Left ventricle myocardium superior (tissue), 1 donor: ENCODE measurements at regions not wholly inside any gene's neighbourhood (a gene's known extent, or its start where the extent isn't known, plus 50 kb on each side); places are given as distances from the start of the nearest gene placed in this dataset.
A peak's percentile ranks its signal among the peaks of the same experiment; 100 is the strongest.

Source experiments
- ATAC-seq: fragments of 200-7000 bp; cut with Tn5 transposase; one replicate; pipeline ENCODE4 v1.9.1; 2020; ENCODE audit warnings: mild to moderate bottlenecking, moderate library complexity
- DNase-seq: peaks from one replicate; pipeline ENCODE4 v3.0.0-alpha.2; 2020
- intact Hi-C: fragments of 100-400 bp; cut with micrococcal nuclease; formaldehyde crosslinking; loops from one replicate; pipeline ENCODE4 v1.11.0; 2022
- donor health status: DM: no; HTN: yes; CAD: no; lungs with severe emphysema.

DNA sequence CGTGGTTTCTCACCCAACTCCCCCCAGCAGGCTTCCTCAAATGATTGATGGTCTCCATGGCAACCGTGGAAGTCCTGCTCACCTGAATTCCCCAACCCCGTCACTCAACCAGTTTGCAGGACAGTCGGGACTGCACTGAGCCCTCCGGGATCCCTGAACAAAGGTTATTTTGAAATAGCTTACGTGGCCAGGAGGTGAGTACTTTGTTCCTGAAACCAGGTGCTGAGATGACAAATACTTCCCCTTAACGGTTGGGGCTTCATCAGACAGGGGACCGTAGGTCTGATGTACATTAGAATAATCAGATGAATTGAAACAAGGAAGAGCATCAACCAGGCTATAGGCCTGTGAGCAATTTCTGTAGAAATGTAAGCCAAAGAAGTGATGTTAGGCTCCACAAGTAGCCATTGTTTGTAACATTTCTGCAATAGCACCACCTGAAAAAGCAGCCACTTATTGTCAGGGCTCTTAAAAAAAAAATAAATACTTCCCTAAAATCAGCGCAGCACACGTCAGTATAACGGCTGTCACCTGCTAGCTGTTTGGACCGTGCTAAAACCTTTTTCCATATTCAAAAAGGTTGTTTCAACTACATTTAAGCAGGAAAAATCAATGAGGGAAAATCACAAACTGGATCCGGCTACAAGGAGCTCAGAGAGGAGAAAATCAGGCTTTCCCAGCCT lies 206.4 kb upstream of the ID2 start:
- DNase-seq (no peak), ATAC-seq (no peak)
- intact Hi-C loops, result no loop called here

DNA sequence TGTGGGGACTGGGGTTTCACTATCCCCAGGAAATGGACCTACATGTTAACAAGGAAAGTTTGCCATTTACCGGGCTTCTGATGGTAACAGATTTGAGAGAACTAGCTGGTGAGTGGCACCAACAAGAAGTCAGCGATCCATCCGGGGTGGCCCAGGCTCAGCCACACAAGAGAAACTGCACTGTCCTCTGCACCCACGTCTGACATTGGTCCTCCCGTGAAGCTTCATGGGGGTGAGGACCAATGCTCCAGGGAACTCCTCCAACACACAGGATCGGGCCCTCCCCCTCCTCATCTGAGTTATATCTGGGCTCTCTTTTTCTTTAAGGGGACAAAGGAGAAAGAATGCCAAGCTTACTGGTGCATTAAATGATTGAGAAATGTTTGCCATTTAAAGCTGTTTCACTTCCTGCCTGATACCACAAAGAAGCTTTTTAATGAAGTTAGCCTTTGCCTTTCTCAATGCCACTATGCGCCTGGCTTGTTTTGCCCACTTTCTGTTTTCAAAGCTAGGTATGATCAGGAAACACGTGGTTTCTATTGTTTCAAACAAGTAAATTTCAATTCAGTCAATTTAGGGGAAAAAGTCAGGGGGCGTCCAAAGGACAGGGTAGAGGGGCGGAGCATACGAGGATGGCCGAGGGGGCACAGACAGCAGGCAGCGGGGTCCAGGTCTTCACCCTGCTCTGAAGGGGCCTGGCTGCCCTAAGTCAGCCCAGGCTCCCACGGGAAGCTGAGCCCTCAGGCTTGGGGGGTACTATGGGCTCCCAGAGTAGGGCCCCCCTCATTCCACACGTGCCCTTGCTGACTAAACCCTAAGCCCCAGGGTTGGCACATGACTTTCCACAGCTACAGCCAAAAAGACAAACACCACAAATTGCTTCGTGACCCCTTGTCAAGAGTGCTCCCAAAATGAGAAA lies 204.0 kb upstream of the ID2 start:
- ATAC-seq (no peak), DNase-seq (no peak)
- intact Hi-C loops, result no loop called here

DNA sequence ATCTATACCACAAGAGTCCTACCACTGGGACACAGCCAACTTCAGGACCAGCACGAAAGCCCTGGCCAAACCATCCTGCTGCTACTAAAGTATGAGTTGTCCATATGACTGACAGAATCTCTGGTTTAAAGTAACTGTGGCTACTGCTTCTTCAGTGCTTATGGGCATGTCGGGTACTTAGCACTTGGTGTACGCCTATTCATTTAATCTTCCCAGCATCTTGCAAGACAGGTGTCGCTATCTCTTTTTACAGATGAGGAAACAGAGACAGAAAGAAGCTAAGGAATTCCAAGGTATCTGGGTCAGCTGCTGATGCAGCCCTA lies 203.4 kb upstream of the ID2 start:
- intact Hi-C loops, result no loop called here
- no peak for ATAC-seq
- DNase-seq, result no peak

DNA sequence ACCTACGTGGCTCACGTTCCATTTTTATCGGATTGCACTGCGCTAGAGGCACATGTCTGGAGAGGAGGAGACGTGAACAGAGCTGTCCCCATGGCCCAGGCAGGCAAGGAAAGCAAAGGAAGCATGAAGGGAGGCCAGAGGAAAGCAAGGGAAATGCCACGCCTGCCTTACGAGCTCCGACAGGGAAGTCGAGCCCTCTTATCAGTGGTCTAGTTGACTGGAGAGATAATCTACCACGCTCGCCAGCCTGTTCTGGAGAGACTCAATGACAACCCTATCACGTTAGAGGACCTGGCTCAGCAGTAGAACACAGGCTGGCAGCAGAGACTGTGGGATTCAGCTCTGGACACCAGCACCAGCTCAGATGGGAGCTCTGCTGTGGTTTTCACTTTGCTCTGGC lies 202.6 kb upstream of the ID2 start:
- ATAC-seq, result peak; percentile 96
- peak; percentile 54 for DNase-seq
- intact Hi-C loops, result no loop called here

DNA sequence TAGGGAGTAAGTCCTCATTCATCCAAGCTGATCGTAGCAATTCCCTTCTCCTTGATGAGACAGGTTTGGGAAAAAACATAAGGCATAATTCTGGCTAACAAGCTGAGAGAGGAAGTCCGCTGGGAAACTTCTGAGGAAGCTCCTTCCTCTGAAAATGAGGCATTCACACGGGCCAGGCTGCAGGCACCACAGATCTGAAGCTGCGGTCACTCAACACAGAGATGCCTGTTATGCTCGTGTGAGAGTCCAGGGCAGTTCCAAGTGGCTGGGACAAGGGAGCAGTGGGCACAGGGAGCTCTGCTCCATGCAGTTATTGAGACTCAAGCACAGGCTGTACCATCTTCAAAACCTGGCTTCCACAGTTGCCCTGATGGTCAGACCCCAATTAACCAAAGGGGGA lies 200.9 kb upstream of the ID2 start:
- ATAC-seq (no peak), DNase-seq (no peak)
- intact Hi-C loops, result no loop called here

DNA sequence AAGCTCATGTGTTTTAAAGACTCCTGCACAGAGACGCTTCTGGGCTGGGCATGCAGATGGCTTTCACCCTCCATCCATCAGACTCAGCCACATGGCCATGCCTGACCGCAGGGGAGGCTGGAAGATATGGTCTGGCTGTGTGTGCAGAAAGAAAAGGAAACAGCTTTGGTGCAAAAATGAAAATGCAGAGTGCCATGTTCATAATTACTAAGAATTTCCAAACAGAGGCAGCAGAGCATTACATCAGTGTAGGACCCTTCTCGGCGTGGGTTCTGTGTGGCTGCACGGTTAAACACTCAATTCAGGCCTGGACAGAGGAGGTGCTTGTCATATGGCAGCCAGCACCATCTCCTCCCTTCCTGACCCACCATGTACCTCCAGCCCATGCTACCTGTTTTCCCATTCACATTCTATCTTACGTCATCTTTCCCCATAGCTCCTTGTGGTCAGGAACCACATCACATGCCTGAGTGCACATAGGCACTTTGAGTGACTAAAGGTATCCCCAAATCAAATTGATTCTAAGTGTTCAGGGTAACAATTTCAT lies 200.3 kb upstream of the ID2 start:
- ATAC-seq (no peak), DNase-seq (no peak)
- intact Hi-C loops, result no loop called here

DNA sequence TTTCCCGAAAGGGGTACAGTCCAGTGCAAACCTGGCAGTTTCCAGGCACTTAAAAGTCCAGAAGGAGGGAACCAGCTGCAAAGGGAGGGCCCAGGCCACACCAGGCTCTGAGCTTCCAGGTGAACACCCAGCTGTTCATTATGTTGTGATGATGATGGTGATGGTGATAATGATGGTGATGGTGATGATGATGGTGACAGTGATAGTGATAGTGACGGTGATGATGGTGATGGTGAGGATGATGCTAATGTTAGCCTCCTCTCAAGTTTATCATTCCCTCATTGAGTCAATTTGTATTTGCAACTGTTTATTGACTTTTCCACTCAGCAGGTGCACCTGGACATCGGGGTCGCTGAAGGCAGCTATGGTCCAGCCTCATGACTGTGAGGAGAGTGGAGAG lies 199.4 kb upstream of the ID2 start:
- intact Hi-C loops, result no loop called here
- DNase-seq (no peak), ATAC-seq (no peak)

DNA sequence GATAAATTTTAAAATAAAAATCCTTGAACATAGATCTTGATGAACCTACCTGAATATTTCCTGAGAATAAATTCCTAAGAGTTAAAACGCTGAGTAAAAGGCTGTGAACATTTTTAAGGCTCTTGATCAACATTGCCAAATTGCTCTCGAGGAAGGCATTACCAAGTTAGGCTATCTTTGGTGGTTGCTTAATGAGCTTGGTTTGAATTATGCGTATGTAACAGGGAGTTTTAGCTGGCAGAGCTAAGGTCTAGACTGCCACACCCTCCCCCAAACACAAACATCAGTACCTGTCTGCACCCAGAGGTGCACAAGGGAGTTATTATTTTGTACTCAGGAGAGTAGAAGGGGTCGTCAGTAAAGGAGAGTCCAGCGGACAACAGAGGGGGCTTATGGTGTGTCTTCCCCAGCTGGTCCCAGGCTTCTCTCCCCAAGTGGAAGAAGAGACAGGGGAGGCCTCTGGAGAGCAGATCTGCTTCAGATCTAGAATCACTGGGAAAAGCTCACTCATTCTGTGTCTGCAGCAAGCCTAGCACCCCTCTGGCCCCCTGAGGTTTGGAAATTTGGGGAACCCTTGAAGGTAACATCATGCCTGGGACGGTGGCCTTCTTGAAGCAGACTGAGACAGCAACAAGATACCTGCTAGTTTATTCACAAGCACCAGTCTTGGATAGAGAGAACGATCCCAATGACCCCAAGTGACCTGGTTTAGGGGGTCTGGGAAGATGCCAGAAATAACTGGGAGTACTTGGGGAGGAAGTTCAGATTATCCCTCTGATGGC lies 197.2 kb upstream of the ID2 start:
- ATAC-seq (no peak), DNase-seq (no peak)
- intact Hi-C loops, result no loop called here

DNA sequence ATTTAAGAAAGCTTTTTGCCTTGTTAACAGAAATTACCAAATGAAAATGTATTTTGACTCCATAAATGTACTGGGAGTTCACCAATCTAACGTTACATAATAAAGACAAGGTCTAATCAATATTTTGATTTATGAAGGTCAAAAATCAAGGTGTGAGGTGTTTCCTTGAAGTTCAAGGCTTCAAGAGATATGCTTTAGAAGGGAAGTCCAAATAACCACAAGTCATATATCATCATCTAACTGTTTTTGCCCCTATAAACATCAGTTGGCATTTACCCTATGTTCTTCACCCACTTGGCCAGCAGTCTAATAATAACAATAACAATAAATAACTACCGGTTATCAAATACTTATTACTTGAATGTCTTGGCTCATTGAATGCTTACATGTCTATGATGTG lies 196.1 kb upstream of the ID2 start:
- DNase-seq (no peak), ATAC-seq (no peak)
- intact Hi-C loops, result no loop called here

DNA sequence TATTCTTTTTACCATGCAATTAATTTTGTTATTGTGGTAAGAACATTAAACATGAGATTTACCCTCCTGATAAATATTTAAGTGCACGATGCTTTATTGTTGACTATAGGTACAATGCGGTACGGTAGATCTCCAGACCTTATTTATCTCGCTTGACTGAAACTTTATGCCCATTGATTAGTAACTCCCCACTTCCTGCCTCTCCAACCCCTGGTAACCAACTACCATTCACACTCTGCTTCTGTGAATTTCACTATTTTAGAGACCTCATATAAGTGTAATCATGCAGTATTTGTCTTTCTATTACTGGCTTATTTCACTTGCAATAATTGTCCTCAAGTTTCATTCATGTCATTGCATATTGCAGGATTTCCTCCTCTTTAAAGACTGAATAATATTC lies 195.7 kb upstream of the ID2 start:
- ATAC-seq (no peak), DNase-seq (no peak)
- intact Hi-C loops, result no loop called here

DNA sequence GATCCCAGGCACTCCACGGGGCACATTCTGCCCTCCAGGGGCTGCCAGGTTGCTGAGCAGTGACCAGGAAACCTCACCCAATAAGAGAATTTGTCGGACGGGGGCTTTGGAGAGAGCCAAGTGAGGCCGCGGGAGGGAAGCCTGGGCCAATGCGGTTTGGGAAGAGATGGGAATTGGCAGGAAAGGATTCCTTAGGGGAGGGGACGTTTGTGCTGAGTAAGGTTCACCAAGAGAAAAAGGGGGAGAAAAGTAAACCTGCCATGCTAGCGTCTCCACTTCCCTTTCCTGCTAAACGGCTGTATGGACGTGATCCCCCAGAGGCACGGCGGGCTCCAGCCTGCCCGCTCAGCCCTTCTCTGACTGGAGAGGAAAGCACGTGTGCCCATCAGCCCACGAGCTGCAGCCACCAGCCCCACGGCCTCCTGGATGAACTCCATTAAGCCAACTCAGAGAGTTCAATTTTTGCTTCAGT lies 194.4 kb upstream of the ID2 start:
- intact Hi-C loops, result no loop called here
- DNase-seq (no peak), ATAC-seq (no peak)

DNA sequence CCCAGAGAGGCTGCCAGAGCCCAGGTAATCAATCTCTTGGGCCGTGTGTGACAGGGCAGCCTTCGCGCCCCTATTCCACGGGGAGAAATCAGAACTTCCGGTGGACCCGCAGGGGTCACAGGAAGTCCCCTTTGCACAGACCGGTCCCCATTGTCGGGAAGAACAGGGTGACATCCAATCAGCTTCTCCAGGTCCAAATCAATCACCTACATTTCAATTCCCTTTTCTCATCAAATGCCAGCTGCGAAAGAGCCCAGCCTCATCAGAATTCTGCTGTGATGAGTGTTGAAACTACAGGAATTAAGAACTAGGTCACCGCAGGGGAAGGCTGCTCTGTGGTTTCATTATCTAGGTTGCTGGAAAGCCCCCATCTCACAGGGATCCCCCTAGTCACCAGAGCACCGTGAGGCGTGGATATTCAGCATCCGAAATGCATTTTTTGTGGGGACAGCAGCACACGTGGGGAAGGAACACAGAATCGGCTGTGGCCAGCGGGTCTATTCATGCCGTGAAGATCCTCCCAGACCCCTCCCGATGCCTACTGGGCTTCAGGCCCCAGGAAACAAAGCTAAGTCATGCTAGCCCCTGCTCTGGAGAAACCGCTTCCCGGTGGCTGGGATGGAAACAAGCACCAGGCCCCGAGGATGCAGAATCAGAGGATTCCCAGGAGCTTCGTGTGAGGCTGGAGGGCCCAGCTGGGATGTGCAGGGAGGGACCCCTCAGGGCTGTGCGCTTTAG lies 193.7 kb upstream of the ID2 start:
- intact Hi-C loops, result no loop called here
- no peak for DNase-seq
- peak; percentile 41 for ATAC-seq

DNA sequence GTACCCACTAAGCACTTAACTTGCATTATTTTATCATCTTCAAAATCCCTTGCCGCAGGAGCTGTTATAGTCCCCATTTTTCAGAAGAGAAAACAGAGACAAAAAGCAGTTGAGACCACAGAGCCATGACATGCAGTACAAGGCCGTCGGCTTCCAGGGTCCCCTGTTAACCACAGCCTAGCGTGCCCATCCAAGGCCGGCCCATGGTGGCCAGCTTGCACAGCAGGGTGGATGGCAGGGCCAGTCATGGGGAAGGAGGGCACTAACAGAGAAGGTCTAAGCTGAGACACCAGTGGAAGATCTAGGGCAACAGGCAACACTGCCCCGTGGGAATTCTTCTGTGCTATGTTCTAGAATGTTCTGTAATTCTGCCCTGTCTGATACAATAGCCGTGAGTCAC lies 192.6 kb upstream of the ID2 start:
- no peak for ATAC-seq
- intact Hi-C loops, result no loop called here
- DNase-seq, result no peak

DNA sequence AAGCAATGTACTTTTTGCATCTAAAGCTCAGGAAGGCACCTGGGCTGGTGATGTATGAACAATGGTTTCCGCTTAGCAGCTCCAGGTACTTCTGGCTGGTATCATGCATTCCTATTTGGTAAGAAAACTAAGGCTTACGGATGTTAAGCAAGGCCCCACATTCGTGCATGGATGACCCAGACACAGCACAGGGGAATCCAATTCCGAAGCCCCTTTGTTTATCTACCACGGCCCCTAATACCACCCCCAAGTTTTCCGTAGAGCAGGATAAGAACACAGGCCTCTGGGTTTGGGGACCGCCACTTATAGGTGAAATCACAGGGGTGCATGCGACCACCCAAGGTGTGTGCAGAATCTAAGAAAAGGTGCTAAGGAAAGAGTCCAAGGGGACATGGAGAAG lies 192.1 kb upstream of the ID2 start:
- ATAC-seq (no peak), DNase-seq (no peak)
- intact Hi-C loops, result no loop called here

DNA sequence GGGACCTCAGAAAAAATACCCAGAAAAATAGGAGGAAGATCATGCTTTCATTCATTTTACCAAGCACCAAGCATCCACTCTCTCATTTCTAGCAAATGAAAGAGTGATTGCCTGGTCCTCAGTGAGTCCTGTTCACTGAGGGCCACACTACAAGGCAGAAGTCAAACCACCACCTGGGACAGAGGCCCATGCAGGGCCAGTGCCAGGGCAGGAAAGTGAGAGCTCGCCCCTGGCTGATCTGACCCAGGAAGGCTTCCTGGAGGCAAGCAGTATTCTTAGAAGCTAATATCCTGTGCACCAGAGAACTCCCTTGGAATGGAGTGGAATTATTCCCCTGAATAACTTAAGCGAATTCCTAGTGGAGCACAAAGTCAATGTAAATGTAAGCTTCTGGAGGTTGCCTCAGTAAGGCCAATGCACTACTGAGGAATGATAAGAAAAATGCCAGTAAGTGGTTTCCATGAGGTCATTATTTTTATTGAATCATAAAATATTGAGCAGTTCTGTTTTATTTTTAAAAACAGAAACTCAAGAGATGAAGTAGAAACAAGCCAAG lies 191.6 kb upstream of the ID2 start:
- intact Hi-C loops, result no loop called here
- ATAC-seq (no peak), DNase-seq (no peak)

DNA sequence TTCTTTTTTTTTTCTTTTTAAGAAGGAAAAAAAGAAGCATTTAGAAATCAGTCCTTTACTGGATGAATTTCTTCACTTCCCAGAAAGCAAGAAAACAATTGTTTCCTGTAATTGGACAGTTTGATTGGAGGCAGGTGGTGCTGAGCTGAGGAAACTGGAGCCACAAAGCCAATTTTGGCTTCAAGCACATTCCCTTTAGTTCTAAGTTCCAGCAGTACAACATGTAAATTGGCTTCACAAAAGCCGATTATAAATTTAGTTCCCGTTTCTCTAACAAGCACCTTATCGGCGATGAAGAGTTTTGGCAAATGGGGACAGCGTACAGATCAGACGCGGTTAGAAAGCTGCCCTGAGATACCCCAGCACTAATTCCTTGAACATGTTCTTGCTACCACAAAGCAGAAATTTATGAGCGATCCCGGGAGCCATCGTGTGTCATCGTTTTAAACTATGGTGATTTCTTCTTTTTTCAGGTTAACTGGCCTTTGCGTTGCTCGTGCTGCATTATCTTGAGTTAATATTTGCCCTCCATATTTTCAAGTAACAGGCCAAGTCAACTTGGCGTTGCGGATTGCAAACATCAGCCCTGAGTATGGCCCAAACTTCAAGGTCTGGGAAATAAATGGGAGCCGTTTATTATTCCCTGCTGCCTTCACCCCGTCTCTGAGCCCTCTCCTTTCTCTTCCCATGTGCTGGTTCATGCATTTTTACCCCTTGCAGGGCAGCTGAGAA lies 190.4 kb upstream of the ID2 start:
- peak; percentile 62 for ATAC-seq
- DNase-seq, result no peak

DNA sequence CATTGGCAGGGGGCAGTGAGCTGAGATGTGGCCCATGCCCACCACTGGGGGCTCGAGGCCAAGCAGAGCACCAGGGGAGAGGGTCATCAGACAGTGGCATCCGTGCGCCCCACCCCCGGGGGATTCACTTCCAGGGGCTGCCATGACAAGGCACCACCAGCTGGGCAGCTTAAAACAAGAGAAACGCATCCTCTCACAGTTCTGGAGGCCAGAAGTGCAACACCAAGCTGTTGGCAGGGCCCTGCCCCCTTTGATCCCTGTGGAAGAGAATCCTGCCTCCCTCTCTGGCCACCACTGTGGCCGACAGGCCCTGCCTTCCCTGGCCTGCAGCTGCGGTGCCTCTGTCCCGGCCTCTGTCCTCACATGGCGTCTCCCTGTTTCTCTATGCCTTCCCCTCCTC lies 187.7 kb upstream of the ID2 start:
- ATAC-seq (no peak), DNase-seq (no peak)
- intact Hi-C loops, result no loop called here

More for the DNA sequence above, 190.4 kb upstream of the ID2 start:
- intact Hi-C loops, result no loop called here

DNA sequence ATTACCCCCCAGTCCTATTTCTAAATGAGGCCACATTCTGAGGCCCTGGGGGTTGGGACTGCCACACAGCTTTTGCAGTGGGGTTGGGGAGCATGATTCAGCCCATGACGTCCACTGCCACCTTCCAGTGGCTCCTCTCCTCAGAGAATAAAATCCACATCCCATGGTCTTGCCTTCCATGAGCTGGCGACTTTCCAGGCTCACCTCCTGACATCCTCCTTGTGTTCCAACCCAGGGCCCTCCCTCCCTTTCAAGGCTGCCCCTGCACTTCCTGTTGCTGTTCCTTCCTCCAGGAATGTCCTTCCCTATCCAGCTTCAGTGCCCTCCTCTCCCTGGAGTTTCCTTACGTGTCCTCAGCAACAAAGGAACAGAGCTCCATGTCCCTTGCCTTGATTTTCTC lies 187.3 kb upstream of the ID2 start:
- intact Hi-C loops, result no loop called here
- peak; percentile 46 for DNase-seq
- ATAC-seq, result no peak
